Astrocyte (in vitro differentiated cells and primary cell): ENCODE measurements at regions not wholly inside any gene's neighbourhood (a gene's known extent, or its start where the extent isn't known, plus 50 kb on each side); places are given as distances from the start of the nearest gene placed in this dataset.

Experiments
- DNase-seq: peaks from one replicate; pipeline ENCODE4 v3.0.0-alpha.2; 2010; ENCODE audit warnings: low read depth
- FAIRE-seq: peaks from 2 replicates; lab custom pipeline; 2011; peaks lifted over from hg19 to GRCh38; lab: Jason Lieb, UNC
- H2AFZ ChIP-seq: 2 replicates; pipeline ENCODE4 v1.6.0; 2012; ENCODE audit warnings: low read depth, low read length, inconsistent platforms
- H3K27ac ChIP-seq: 2 replicates; pipeline ENCODE4 v1.5.1; 2011; ENCODE audit warnings: low read depth, low read length, inconsistent platforms
- H3K27me3 ChIP-seq: 2 replicates; pipeline ENCODE4 v1.6.0; 2011; ENCODE audit warnings: low read length, inconsistent platforms; ENCODE audit not compliant: insufficient read depth
- H3K36me3 ChIP-seq: 2 replicates; pipeline ENCODE4 v1.5.1; 2011; ENCODE audit warnings: low read length, inconsistent platforms; ENCODE audit not compliant: insufficient read depth
- H3K4me1 ChIP-seq: 2 replicates; pipeline ENCODE4 v1.5.1; 2011; ENCODE audit warnings: low read length, inconsistent platforms; ENCODE audit not compliant: insufficient read depth
- H3K4me2 ChIP-seq: 2 replicates; pipeline ENCODE4 v1.6.0; 2012; ENCODE audit warnings: low read length, inconsistent platforms
- H3K4me3 ChIP-seq: 2 replicates; pipeline ENCODE4 v1.5.1; 2011; ENCODE audit warnings: low read depth, mild to moderate bottlenecking, low read length, inconsistent platforms; ENCODE audit not compliant: insufficient read depth
- H3K79me2 ChIP-seq: 2 replicates; pipeline ENCODE4 v1.6.0; 2012; ENCODE audit warnings: mild to moderate bottlenecking, low read length, inconsistent platforms; ENCODE audit not compliant: insufficient read depth
- H3K9ac ChIP-seq: 2 replicates; pipeline ENCODE4 v1.6.0; 2012; ENCODE audit warnings: mild to moderate bottlenecking, low read length, inconsistent platforms
- H3K9me3 ChIP-seq: 2 replicates; pipeline ENCODE4 v1.5.1; 2012; ENCODE audit warnings: low read depth, mild to moderate bottlenecking, low read length, inconsistent platforms; ENCODE audit not compliant: insufficient read depth
- H4K20me1 ChIP-seq: 2 replicates; pipeline ENCODE4 v1.6.0; 2012; ENCODE audit warnings: low read length, inconsistent platforms; ENCODE audit not compliant: insufficient read depth
- H3K27ac Mint-ChIP-seq: one replicate; pipeline ENCODE4 v1.8.0; 2021; ENCODE audit warnings: mild to moderate bottlenecking, mixed read lengths; ENCODE audit not compliant: unreplicated experiment
- H3K27me3 Mint-ChIP-seq: one replicate; pipeline ENCODE4 v1.8.0; 2021; ENCODE audit warnings: low read depth, mixed read lengths; ENCODE audit not compliant: unreplicated experiment
- H3K36me3 Mint-ChIP-seq: one replicate; pipeline ENCODE4 v1.8.0; 2021; ENCODE audit warnings: low read depth, mixed read lengths; ENCODE audit not compliant: unreplicated experiment
- H3K4me1 Mint-ChIP-seq: one replicate; pipeline ENCODE4 v1.8.0; 2021; ENCODE audit warnings: low read depth, mixed read lengths; ENCODE audit not compliant: unreplicated experiment
- H3K4me3 Mint-ChIP-seq: one replicate; pipeline ENCODE4 v1.8.0; 2021; ENCODE audit warnings: mild to moderate bottlenecking, moderate library complexity, mixed read lengths; ENCODE audit not compliant: unreplicated experiment
- H3K9me3 Mint-ChIP-seq: one replicate; pipeline ENCODE4 v1.8.0; 2021; ENCODE audit warnings: mild to moderate bottlenecking, mixed read lengths; ENCODE audit not compliant: unreplicated experiment
- EZH2 ChIP-seq: IDR thresholded peaks from 2 replicates; pipeline ENCODE4 v1.6.1; 2012; ENCODE audit warnings: mild to moderate bottlenecking, low read length, inconsistent platforms; ENCODE audit not compliant: insufficient read depth
- TF ChIP-seq, protein P1 (sequence below): IDR thresholded peaks from 2 replicates; pipeline ENCODE4 v1.5.1; 2011; ENCODE audit warnings: low read depth, mild to moderate bottlenecking, inconsistent platforms, low read length, moderate library complexity; ENCODE audit not compliant: insufficient read depth

DNA sequence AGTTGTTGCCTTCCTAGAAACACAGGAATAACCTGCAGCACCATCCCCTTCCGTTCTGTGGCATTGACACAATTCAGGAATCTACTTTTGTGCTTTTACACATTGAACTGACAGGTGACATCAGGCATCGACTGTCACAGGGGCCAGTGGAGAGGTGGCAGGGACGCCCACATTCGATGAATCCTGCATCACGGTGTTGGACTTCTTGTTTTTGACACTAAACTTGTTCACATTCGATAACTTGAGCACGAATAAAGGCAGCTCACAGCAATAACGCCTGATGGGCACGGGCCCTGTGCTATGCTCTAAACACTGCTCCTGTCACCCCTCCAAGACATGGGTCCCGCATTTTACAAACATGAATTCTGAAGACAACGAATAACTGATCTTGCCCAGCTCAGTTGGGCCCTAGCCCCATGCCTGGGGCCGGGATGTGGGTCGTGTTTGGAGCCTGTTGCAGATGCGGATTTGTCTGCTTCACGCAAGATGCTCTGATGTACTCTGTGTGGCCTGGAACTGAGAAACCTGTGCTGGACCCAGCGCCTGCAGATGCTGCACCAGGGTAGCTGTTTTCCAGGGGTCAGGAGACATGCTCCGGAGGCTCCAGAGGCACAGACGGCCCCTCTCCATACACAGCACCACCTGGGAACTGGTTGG, 75.7 kb downstream of the TTLL2 start:
- peaks cover 66% of the 10 kb centered on the region for H3K27me3 Mint-ChIP-seq
- Histone ChIP-seq H3K36me3 (no peaks in the 10 kb centered on the region), H3K4me3 (no peak overlapping the region), H3K9me3 (no peaks in the 10 kb centered on the region), H3K27me3 (no peaks in the 10 kb centered on the region), H4K20me1 (no peaks in the 10 kb centered on the region), H3K27ac (no peak overlapping the region), H3K4me2 (no peak overlapping the region), H2AFZ (no peak overlapping the region), H3K9ac (no peak overlapping the region), H3K4me1 (no peaks in the 10 kb centered on the region), H3K79me2 (no peaks in the 10 kb centered on the region)
- FAIRE-seq (no peak), DNase-seq (no peak)
- H3K4me1 Mint-ChIP-seq = peaks cover 1% of the 10 kb centered on the region
- TF ChIP-seq EZH2 = no peak
- TF ChIP-seq, protein P1, sequence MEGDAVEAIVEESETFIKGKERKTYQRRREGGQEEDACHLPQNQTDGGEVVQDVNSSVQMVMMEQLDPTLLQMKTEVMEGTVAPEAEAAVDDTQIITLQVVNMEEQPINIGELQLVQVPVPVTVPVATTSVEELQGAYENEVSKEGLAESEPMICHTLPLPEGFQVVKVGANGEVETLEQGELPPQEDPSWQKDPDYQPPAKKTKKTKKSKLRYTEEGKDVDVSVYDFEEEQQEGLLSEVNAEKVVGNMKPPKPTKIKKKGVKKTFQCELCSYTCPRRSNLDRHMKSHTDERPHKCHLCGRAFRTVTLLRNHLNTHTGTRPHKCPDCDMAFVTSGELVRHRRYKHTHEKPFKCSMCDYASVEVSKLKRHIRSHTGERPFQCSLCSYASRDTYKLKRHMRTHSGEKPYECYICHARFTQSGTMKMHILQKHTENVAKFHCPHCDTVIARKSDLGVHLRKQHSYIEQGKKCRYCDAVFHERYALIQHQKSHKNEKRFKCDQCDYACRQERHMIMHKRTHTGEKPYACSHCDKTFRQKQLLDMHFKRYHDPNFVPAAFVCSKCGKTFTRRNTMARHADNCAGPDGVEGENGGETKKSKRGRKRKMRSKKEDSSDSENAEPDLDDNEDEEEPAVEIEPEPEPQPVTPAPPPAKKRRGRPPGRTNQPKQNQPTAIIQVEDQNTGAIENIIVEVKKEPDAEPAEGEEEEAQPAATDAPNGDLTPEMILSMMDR = no peak
- H3K9me3 Mint-ChIP-seq = peaks cover 6% of the 10 kb centered on the region
- H3K36me3 Mint-ChIP-seq = peaks cover 2% of the 10 kb centered on the region
- H3K4me3 Mint-ChIP-seq = no peak overlapping the region
- H3K27ac Mint-ChIP-seq = no peak overlapping the region

DNA sequence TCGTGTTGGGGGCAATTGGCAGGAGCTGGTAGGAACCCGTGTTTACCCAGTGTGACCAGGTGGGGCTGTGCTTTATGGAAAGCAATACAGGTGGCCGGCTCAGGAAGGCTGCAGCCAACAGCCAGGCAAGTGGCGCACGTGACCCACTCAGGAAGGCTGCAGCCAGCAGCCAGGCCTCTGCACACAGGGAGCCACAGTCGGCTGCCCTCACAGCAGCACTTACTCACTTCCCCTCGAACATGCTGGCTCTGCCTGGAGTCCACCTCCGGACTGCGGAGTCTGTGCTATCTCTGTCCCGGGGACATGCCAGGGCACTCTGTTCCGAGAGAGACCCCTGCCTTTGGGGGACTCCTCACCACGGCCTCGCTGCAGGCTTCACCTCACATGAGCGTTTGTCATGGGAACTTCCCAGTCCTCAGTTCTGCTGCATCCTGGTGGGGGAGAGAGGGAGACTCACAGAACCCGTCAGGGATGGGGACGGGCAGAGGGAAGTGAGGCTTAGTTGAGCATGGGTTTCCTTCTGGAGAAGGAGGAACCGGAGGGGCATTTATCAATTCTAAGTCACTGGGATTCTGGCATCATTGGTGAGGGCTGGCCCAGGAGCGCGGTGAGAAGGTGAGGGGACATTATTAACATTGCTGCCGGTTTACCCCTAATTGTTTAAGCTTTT, 76.8 kb downstream of the TTLL2 start:
- Histone ChIP-seq H3K9ac (no peak overlapping the region), H2AFZ (no peak overlapping the region), H3K36me3 (no peaks in the 10 kb centered on the region), H3K27me3 (no peaks in the 10 kb centered on the region), H3K9me3 (no peaks in the 10 kb centered on the region), H3K27ac (no peak overlapping the region), H4K20me1 (no peaks in the 10 kb centered on the region), H3K4me3 (no peak overlapping the region), H3K4me2 (no peak overlapping the region), H3K4me1 (no peaks in the 10 kb centered on the region), H3K79me2 (no peaks in the 10 kb centered on the region)
- H3K36me3 Mint-ChIP-seq = peaks cover 2% of the 10 kb centered on the region
- H3K9me3 Mint-ChIP-seq = peaks cover 7% of the 10 kb centered on the region
- TF ChIP-seq, protein P1 = no peak
- TF ChIP-seq EZH2 = no peak
- no peak for DNase-seq
- H3K27me3 Mint-ChIP-seq = peaks cover 67% of the 10 kb centered on the region
- no peak for FAIRE-seq
- H3K4me1 Mint-ChIP-seq = peaks cover 1% of the 10 kb centered on the region
- no peak overlapping the region for H3K4me3 Mint-ChIP-seq
- no peak overlapping the region for H3K27ac Mint-ChIP-seq

- DNase-seq (no peak), FAIRE-seq (no peak)
- Histone ChIP-seq H3K36me3 (no peaks in the 10 kb centered on the region), H3K4me1 (no peaks in the 10 kb centered on the region), H3K9ac (no peak overlapping the region), H4K20me1 (no peaks in the 10 kb centered on the region), H3K4me3 (no peak overlapping the region), H3K27me3 (no peaks in the 10 kb centered on the region), H2AFZ (no peak overlapping the region), H3K9me3 (no peaks in the 10 kb centered on the region), H3K27ac (no peak overlapping the region), H3K4me2 (no peak overlapping the region), H3K79me2 (no peaks in the 10 kb centered on the region)
- Mint-ChIP-seq H3K4me1 (peaks cover 1% of the 10 kb centered on the region), H3K27me3 (peaks cover 65% of the 10 kb centered on the region), H3K9me3 (peaks cover 7% of the 10 kb centered on the region), H3K36me3 (no peaks in the 10 kb centered on the region), H3K4me3 (no peak overlapping the region), H3K27ac (peak overlapping the region; percentile 34)
- TF ChIP-seq, protein P1 = no peak
- TF ChIP-seq EZH2 = no peak
Measured at GRCh38 chr6:167402195-167402686, 77.4 kb downstream of the TTLL2 start.
